A549 (cell line): ENCODE measurements at regions not wholly inside any gene's neighbourhood (a gene's known extent, or its start where the extent isn't known, plus 50 kb on each side); places are given as distances from the start of the nearest gene placed in this dataset.
A peak's percentile ranks its signal among the peaks of the same experiment; 100 is the strongest.

Source experiments
- ATAC-seq, 2 experiments: fragments of 200-7000 bp in 1 of 2; fragments of >200 bp in 1 of 2; cut with Nextera tagmentation in 1 of 2; cut with Tn5 transposase in 1 of 2; 3 replicates each; pipeline versions ENCODE4 v1.8.0 to v1.9.1; 2018 to 2020; ENCODE audit warnings: mild to moderate bottlenecking in 1 of 2, moderate library complexity in 1 of 2
- CTCF ChIA-PET: fragments of 300-600 bp; sonication (Branson Sonifier 250); formaldehyde crosslinking; extraction: SDS; loops from one replicate; lab custom pipeline; 2021; ENCODE audit warnings: antibody characterized with exemption, inconsistent platforms; lab: Yijun Ruan, JAX
- POLR2A ChIA-PET: fragments of 350-600 bp; formaldehyde crosslinking; extraction: SDS; loops from one replicate; lab custom pipeline; 2021; ENCODE audit warnings: antibody characterized with exemption, inconsistent platforms; lab: Yijun Ruan, JAX
- DNase-seq, 2 experiments: peaks; one replicate each; pipeline versions ENCODE4 v3.0.0 to v3.0.0-alpha.2; 2011 to 2016; ENCODE audit warnings: low read depth in 1 of 2, low spot score in 1 of 2
- FAIRE-seq: peaks from 2 replicates; lab custom pipeline; 2011; peaks lifted over from hg19 to GRCh38; lab: Jason Lieb, UNC
- H3K27ac ChIP-seq, 2 experiments: fragments of >200 bp; sonication (Bioruptor Twin); formaldehyde crosslinking; 3 replicates each; pipeline ENCODE4 v1.5.1; 2016 to 2017
- H3K4me1 ChIP-seq: fragments of >200 bp; sonication (Bioruptor Twin); formaldehyde crosslinking; 3 replicates; pipeline ENCODE4 v1.6.1; 2016
- H3K4me2 ChIP-seq: fragments of >200 bp; sonication (Bioruptor Twin); formaldehyde crosslinking; 3 replicates; pipeline ENCODE4 v1.6.1; 2016
- H3K4me3 ChIP-seq: fragments of >200 bp; sonication (Bioruptor Twin); formaldehyde crosslinking; 3 replicates; pipeline ENCODE4 v1.5.1; 2016
- H3K9me3 ChIP-seq: fragments of >200 bp; sonication (Bioruptor Twin); formaldehyde crosslinking; 3 replicates; pipeline ENCODE4 v1.6.1; 2016
- BHLHE40 ChIP-seq: IDR thresholded peaks from 2 replicates; pipeline ENCODE4 v1.6.1; 2012; ENCODE audit warnings: low read depth, low read length, inconsistent platforms
- CEBPB ChIP-seq, 2 experiments: fragments of >200 bp in 1 of 2; sonication (Bioruptor Twin) in 1 of 2; formaldehyde crosslinking in 1 of 2; IDR thresholded peaks; 2 replicates each; pipeline ENCODE4 v1.6.1; 2012 to 2016
- EHF ChIP-seq: fragments of 250-450 bp; sonication (Bioruptor Pico); IDR thresholded peaks from 2 replicates; pipeline ENCODE4 v1.5.0; 2020; ENCODE audit warnings: mild to moderate bottlenecking
- ESRRA ChIP-seq: fragments of 150-350 bp; IDR thresholded peaks from 2 replicates; pipeline ENCODE4 v1.6.1; 2014; ENCODE audit warnings: mild to moderate bottlenecking, low read length, borderline replicate concordance
- FOSL2 ChIP-seq, 2 experiments: fragments of 450-650 bp in 1 of 2; fragments of >200 bp in 1 of 2; sonication (Bioruptor Twin) in 1 of 2; formaldehyde crosslinking; IDR thresholded peaks; 2 replicates each; pipeline versions ENCODE4 v1.5.0 to v1.6.1; 2016 to 2020; ENCODE audit warnings: mild to moderate bottlenecking in 1 of 2, moderate library complexity in 1 of 2
- HOXB13 ChIP-seq: fragments of 250-450 bp; sonication (Bioruptor Pico); IDR thresholded peaks from 2 replicates; pipeline ENCODE4 v1.5.0; 2020; ENCODE audit warnings: low read depth, mild to moderate bottlenecking, moderate library complexity
- JUNB ChIP-seq: fragments of >200 bp; sonication (Bioruptor Twin); formaldehyde crosslinking; IDR thresholded peaks from 2 replicates; pipeline ENCODE4 v1.6.1; 2016
- KDM5A ChIP-seq: fragments of 200-600 bp; sonication (generic); IDR thresholded peaks from 2 replicates; pipeline ENCODE4 v1.6.1; 2016; ENCODE audit warnings: antibody characterized with exemption, mild to moderate bottlenecking
- NR3C1 ChIP-seq: fragments of >200 bp; sonication (Bioruptor Twin); formaldehyde crosslinking; IDR thresholded peaks from 3 replicates; pipeline ENCODE4 v1.6.1; 2017
- RAD21 ChIP-seq, 2 experiments: fragments of >200 bp in 1 of 2; sonication (Bioruptor Twin) in 1 of 2; formaldehyde crosslinking in 1 of 2; IDR thresholded peaks in 1 of 2; conservative IDR thresholded peaks in 1 of 2; 2 replicates in 1 of 2; 3 replicates in 1 of 2; pipeline ENCODE4 v1.6.1; 2012 to 2018; ENCODE audit warnings: inconsistent platforms in 1 of 2
- RCOR1 ChIP-seq: fragments of 150-350 bp; IDR thresholded peaks from 2 replicates; pipeline ENCODE4 v1.6.1; 2014; ENCODE audit warnings: antibody characterized with exemption, low read length, low read depth
- SMC3 ChIP-seq: fragments of >200 bp; sonication (Bioruptor Twin); formaldehyde crosslinking; IDR thresholded peaks from 3 replicates; pipeline ENCODE4 v1.6.1; 2018; ENCODE audit warnings: inconsistent platforms
- TFCP2L1 ChIP-seq: fragments of 250-450 bp; sonication (Bioruptor Pico); IDR thresholded peaks from 2 replicates; pipeline ENCODE4 v1.5.0; 2021; ENCODE audit warnings: mild to moderate bottlenecking
- ZC3H11A ChIP-seq: fragments of 450-650 bp; IDR thresholded peaks from 2 replicates; pipeline ENCODE4 v1.6.1; 2014; ENCODE audit warnings: antibody characterized with exemption, mild to moderate bottlenecking
- ZFP36 ChIP-seq: fragments of 450-650 bp; IDR thresholded peaks from 2 replicates; pipeline ENCODE4 v1.6.1; 2014; ENCODE audit warnings: borderline replicate concordance; ENCODE audit not compliant: partially characterized antibody
- WGBS: methylation state at CpG from one replicate; pipeline ENCODE4 v1.1.6; 2017; ENCODE audit errors: missing lambda C conversion rate; 5-methylcytosine and 5-hydroxymethylcytosine counted together
- TF ChIP-seq, protein P1 (sequence below): fragments of >200 bp; sonication (Bioruptor Twin); formaldehyde crosslinking; IDR thresholded peaks from 3 replicates; pipeline ENCODE4 v1.6.1; 2016
- TF ChIP-seq, protein P2 (sequence below): fragments of >200 bp; sonication (Bioruptor Twin); formaldehyde crosslinking; IDR thresholded peaks from 3 replicates; pipeline ENCODE4 v1.5.1; 2016
- TF ChIP-seq, protein P3 (sequence below): IDR thresholded peaks from 2 replicates; pipeline ENCODE4 v1.6.1; 2012
- TF ChIP-seq, protein P4 (sequence below): fragments of 200-600 bp; sonication (generic); IDR thresholded peaks from 2 replicates; pipeline ENCODE4 v1.6.1; 2016; ENCODE audit warnings: antibody characterized with exemption, mild to moderate bottlenecking, moderate library complexity

DNA sequence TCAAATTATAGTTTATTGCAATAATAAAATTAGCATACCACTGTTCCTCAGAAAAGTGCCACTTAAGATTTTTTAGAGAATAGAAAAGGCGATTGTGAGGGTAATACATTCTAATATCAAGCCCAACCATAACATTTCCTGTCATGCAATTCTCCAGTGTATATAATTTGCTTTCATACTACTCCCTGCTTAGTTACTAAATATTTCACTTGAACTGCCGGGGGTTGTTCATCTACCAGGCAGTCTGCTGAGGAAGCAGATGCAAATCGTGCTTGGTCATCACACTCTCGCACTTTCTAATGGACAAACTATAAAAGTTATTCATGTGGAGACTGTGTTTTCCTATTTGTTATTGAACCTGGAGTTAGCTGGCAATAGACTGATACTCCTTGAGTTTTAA lies 645.6 kb upstream of the CBLB start:
- Histone ChIP-seq H3K9me3 (no peaks in the 10 kb centered on the region), H3K27ac (no peak overlapping the region), H3K4me1 (peaks cover 12% of the 10 kb centered on the region; the same call in 2 of the 3 replicates), H3K4me3 (no peak overlapping the region), H3K4me2 (no peak overlapping the region)
- ChIA-PET CTCF (interaction anchor here (0.6 kb wide), 1 partner anchor 29 kb away, joined by 3 read pairs; no protein-coding TSS in a partner anchor), POLR2A (no interaction called here)
- DNase-seq (no peak), FAIRE-seq (no peak), ATAC-seq (no peak)
- TF ChIP-seq FOSL2 (IDR thresholded peaks at IDR 0.05) (no peak), FOSL2 (CRISPR knock-in tag; IDR thresholded peaks at IDR 0.05) (no peak), SMC3 (no peak), TFCP2L1 (CRISPR knock-in tag) (no peak), ZC3H11A (no peak), KDM5A (no peak), RCOR1 (no peak), EHF (CRISPR knock-in tag) (no peak), HOXB13 (CRISPR knock-in tag) (no peak), NR3C1 (no peak), CEBPB (IDR thresholded peaks at IDR 0.05) (no peak), BHLHE40 (no peak)
- TF ChIP-seq, protein P1, sequence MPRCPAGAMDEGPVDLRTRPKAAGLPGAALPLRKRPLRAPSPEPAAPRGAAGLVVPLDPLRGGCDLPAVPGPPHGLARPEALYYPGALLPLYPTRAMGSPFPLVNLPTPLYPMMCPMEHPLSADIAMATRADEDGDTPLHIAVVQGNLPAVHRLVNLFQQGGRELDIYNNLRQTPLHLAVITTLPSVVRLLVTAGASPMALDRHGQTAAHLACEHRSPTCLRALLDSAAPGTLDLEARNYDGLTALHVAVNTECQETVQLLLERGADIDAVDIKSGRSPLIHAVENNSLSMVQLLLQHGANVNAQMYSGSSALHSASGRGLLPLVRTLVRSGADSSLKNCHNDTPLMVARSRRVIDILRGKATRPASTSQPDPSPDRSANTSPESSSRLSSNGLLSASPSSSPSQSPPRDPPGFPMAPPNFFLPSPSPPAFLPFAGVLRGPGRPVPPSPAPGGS = no peak
- TF ChIP-seq, protein P2, sequence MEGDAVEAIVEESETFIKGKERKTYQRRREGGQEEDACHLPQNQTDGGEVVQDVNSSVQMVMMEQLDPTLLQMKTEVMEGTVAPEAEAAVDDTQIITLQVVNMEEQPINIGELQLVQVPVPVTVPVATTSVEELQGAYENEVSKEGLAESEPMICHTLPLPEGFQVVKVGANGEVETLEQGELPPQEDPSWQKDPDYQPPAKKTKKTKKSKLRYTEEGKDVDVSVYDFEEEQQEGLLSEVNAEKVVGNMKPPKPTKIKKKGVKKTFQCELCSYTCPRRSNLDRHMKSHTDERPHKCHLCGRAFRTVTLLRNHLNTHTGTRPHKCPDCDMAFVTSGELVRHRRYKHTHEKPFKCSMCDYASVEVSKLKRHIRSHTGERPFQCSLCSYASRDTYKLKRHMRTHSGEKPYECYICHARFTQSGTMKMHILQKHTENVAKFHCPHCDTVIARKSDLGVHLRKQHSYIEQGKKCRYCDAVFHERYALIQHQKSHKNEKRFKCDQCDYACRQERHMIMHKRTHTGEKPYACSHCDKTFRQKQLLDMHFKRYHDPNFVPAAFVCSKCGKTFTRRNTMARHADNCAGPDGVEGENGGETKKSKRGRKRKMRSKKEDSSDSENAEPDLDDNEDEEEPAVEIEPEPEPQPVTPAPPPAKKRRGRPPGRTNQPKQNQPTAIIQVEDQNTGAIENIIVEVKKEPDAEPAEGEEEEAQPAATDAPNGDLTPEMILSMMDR = no peak
- WGBS = 74% methylated on average over 4 of the region's 4 CpGs

DNA sequence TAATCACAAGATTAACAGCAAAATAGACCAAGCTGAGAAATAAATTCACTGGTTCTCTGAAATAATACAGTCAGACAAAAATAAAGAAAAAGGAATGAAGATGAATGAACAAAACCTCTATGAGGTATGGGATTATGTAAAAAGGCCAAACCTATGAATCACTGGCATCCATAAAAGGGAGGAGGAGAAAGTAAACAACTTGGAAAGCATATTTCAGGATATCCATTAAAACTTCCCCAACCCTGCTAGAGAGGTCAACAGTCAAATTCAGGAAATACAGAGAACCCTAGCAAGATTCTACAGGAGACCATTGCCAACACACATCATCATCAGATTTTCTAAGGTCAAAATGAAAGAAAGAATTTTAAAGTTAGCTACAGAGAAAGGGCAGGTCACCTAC lies 649.7 kb upstream of the CBLB start:
- ATAC-seq = peak; percentile 62 to 83; a peak in 4 of 6 replicates
- Histone ChIP-seq H3K4me1 (peaks cover 15% of the 10 kb centered on the region; the same call in 2 of the 3 replicates), H3K9me3 (no peaks in the 10 kb centered on the region), H3K4me3 (no peak overlapping the region), H3K27ac (peak overlapping the region; percentile 39 to 78; a peak in 4 of 6 replicates), H3K4me2 (peak overlapping the region; percentile 27)
- TF ChIP-seq, protein P3, sequence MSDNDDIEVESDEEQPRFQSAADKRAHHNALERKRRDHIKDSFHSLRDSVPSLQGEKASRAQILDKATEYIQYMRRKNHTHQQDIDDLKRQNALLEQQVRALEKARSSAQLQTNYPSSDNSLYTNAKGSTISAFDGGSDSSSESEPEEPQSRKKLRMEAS = no peak
- TF ChIP-seq ESRRA (no peak), RAD21 (conservative IDR thresholded peaks at IDR 0.05 in 1 of 2, IDR thresholded peaks at IDR 0.05 in 1 of 2) (peak in 1 of 2 experiments; percentile 25; a peak in 1 of 5 replicates), JUNB (peak; percentile 53), SMC3 (0 out of 3 replicates have a peak, but pooled peaks have one; percentile 12), CEBPB (IDR thresholded peaks at IDR 0.05) (peak in 1 of 2 experiments; percentile 37; a peak in 1 of 4 replicates), HOXB13 (CRISPR knock-in tag) (no peak), FOSL2 (IDR thresholded peaks at IDR 0.05) (peak; percentile 55), FOSL2 (CRISPR knock-in tag; IDR thresholded peaks at IDR 0.05) (peak; percentile 76), ZFP36 (no peak), ZC3H11A (no peak)
- TF ChIP-seq, protein P4, sequence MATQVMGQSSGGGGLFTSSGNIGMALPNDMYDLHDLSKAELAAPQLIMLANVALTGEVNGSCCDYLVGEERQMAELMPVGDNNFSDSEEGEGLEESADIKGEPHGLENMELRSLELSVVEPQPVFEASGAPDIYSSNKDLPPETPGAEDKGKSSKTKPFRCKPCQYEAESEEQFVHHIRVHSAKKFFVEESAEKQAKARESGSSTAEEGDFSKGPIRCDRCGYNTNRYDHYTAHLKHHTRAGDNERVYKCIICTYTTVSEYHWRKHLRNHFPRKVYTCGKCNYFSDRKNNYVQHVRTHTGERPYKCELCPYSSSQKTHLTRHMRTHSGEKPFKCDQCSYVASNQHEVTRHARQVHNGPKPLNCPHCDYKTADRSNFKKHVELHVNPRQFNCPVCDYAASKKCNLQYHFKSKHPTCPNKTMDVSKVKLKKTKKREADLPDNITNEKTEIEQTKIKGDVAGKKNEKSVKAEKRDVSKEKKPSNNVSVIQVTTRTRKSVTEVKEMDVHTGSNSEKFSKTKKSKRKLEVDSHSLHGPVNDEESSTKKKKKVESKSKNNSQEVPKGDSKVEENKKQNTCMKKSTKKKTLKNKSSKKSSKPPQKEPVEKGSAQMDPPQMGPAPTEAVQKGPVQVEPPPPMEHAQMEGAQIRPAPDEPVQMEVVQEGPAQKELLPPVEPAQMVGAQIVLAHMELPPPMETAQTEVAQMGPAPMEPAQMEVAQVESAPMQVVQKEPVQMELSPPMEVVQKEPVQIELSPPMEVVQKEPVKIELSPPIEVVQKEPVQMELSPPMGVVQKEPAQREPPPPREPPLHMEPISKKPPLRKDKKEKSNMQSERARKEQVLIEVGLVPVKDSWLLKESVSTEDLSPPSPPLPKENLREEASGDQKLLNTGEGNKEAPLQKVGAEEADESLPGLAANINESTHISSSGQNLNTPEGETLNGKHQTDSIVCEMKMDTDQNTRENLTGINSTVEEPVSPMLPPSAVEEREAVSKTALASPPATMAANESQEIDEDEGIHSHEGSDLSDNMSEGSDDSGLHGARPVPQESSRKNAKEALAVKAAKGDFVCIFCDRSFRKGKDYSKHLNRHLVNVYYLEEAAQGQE = no peak
- peak in 1 of 2 experiments; percentile 67 for DNase-seq
- FAIRE-seq = no peak
- ChIA-PET CTCF (interaction anchor here (0.6 to 1.5 kb wide), 2 partner anchors 398 to 546 kb away, joined by 3 to 4 read pairs; no protein-coding TSS in a partner anchor), POLR2A (no interaction called here)
